Liver (tissue), 8 donors: ENCODE measurements at regions not wholly inside any gene's neighbourhood (a gene's known extent, or its start where the extent isn't known, plus 50 kb on each side); places are given as distances from the start of the nearest gene placed in this dataset.

Experiments
- DNase-seq: peaks from one replicate; pipeline ENCODE4 v3.0.0-alpha.2; 2017; ENCODE audit warnings: low spot score
- H3K27ac ChIP-seq, 2 donors: one replicate each; pipeline ENCODE4 v1.7.0; 2013; ENCODE audit warnings: inconsistent platforms in 2 of 2, low read length in 2 of 2, control low read depth in 1 of 2, low read depth in 1 of 2, mild to moderate bottlenecking in 1 of 2
- H3K27me3 ChIP-seq, 4 donors: one replicate each; pipeline versions ENCODE4 v1.6.1 to v1.7.0; 2013; ENCODE audit warnings: low read length in 3 of 4, inconsistent platforms in 1 of 4, mild to moderate bottlenecking in 1 of 4, moderate library complexity in 1 of 4; ENCODE audit not compliant: control insufficient read depth in 4 of 4, insufficient read depth in 4 of 4
- H3K36me3 ChIP-seq, 4 donors: one replicate each; pipeline versions ENCODE4 v1.6.1 to v1.7.0; 2013; ENCODE audit warnings: low read length in 3 of 4, mild to moderate bottlenecking in 3 of 4, low read depth in 1 of 4, moderate library complexity in 1 of 4; ENCODE audit not compliant: control insufficient read depth in 4 of 4, insufficient read depth in 3 of 4
- H3K4me1 ChIP-seq, 4 donors: one replicate each; pipeline versions ENCODE4 v1.6.1 to v1.7.0; 2013; ENCODE audit warnings: low read length in 3 of 4, mild to moderate bottlenecking in 3 of 4, moderate library complexity in 1 of 4; ENCODE audit not compliant: control insufficient read depth in 4 of 4, insufficient read depth in 4 of 4
- H3K4me3 ChIP-seq, 3 donors: one replicate each; pipeline versions ENCODE4 v1.6.1 to v1.7.0; 2013; ENCODE audit warnings: low read length in 3 of 3, control low read depth in 1 of 3, low read depth in 1 of 3, mild to moderate bottlenecking in 1 of 3
- H3K9ac ChIP-seq, 2 donors: one replicate each; pipeline ENCODE4 v1.7.0; 2013; ENCODE audit warnings: low read length in 2 of 2, mild to moderate bottlenecking in 2 of 2, moderate library complexity in 2 of 2, control low read depth in 1 of 2, low read depth in 1 of 2
- H3K9me3 ChIP-seq, 4 donors: one replicate each; pipeline versions ENCODE4 v1.6.1 to v1.7.0; 2013; ENCODE audit warnings: low read length in 3 of 4; ENCODE audit not compliant: control insufficient read depth in 4 of 4
- ATF3 ChIP-seq: IDR thresholded peaks from 2 replicates; pipeline ENCODE4 v1.6.1; 2016; ENCODE audit warnings: antibody characterized with exemption
- CTCF ChIP-seq: fragments of 150-350 bp; IDR thresholded peaks from 2 replicates; pipeline ENCODE4 v1.5.1; 2017; ENCODE audit warnings: improper control_type of control experiment, low read depth, low read length; ENCODE audit not compliant: missing input control
- EGR1 ChIP-seq, 2 donors: IDR thresholded peaks; 2 replicates each; pipeline ENCODE4 v1.6.1; 2016 to 2018; ENCODE audit warnings: antibody characterized with exemption in 2 of 2, low read depth in 2 of 2
- FOXA1 ChIP-seq: IDR thresholded peaks from 2 replicates; pipeline ENCODE4 v1.6.1; 2016; ENCODE audit warnings: antibody characterized with exemption
- FOXA2 ChIP-seq: IDR thresholded peaks from 2 replicates; pipeline ENCODE4 v1.6.1; 2016; ENCODE audit warnings: antibody characterized with exemption
- GABPA ChIP-seq, 2 donors: IDR thresholded peaks in 1 of 2; conservative IDR thresholded peaks in 1 of 2; 2 replicates each; pipeline ENCODE4 v1.6.1; 2016; ENCODE audit warnings: antibody characterized with exemption in 2 of 2, mild to moderate bottlenecking in 1 of 2, moderate library complexity in 1 of 2
- HNF4A ChIP-seq, 2 donors: conservative IDR thresholded peaks; 2 replicates each; pipeline ENCODE4 v1.6.1; 2016; ENCODE audit warnings: antibody characterized with exemption in 2 of 2, mild to moderate bottlenecking in 2 of 2
- HNF4G ChIP-seq: IDR thresholded peaks from 2 replicates; pipeline ENCODE4 v1.6.1; 2016; ENCODE audit warnings: antibody characterized with exemption
- JUND ChIP-seq, 2 donors: IDR thresholded peaks; 2 replicates each; pipeline ENCODE4 v1.6.1; 2016; ENCODE audit warnings: antibody characterized with exemption in 2 of 2
- MAX ChIP-seq: IDR thresholded peaks from 2 replicates; pipeline ENCODE4 v1.6.1; 2016; ENCODE audit warnings: antibody characterized with exemption
- NR2F2 ChIP-seq: IDR thresholded peaks from 2 replicates; pipeline ENCODE4 v1.6.1; 2016; ENCODE audit warnings: antibody characterized with exemption
- RAD21 ChIP-seq, 2 donors: IDR thresholded peaks; 2 replicates each; pipeline ENCODE4 v1.6.1; 2016; ENCODE audit warnings: antibody characterized with exemption in 2 of 2, mild to moderate bottlenecking in 2 of 2
- REST ChIP-seq: IDR thresholded peaks from 2 replicates; pipeline ENCODE4 v1.6.1; 2016; ENCODE audit warnings: antibody characterized with exemption, mild to moderate bottlenecking
- RXRA ChIP-seq, 2 donors: IDR thresholded peaks; 2 replicates each; pipeline ENCODE4 v1.6.1; 2017 to 2018; ENCODE audit warnings: antibody characterized with exemption in 2 of 2, mild to moderate bottlenecking in 1 of 2
- SP1 ChIP-seq: IDR thresholded peaks from 2 replicates; pipeline ENCODE4 v1.6.1; 2018; ENCODE audit warnings: antibody characterized with exemption, mild to moderate bottlenecking
- TAF1 ChIP-seq: conservative IDR thresholded peaks from 2 replicates; pipeline ENCODE4 v1.6.1; 2016; ENCODE audit warnings: antibody characterized with exemption, mild to moderate bottlenecking
- YY1 ChIP-seq: IDR thresholded peaks from 2 replicates; pipeline ENCODE4 v1.6.1; 2016; ENCODE audit warnings: antibody characterized with exemption, mild to moderate bottlenecking
- ZBTB33 ChIP-seq: IDR thresholded peaks from 2 replicates; pipeline ENCODE4 v1.6.1; 2016; ENCODE audit warnings: antibody characterized with exemption
- WGBS: extraction: QIAGEN DNeasy Blood & Tissue Kit; methylation state at CpG from one replicate; pipeline ENCODE4 v1.1.7; 2013; 5-methylcytosine and 5-hydroxymethylcytosine counted together
- donor health status: healthy.
- donor health status: healthy.
- donor health status: healthy.
- donor health status: healthy.
- donor health status: healthy.

GRCh38 chr15:81498294-81498693, 124.3 kb upstream of the TMC3 start:
- WGBS, result 95% methylated on average over 6 of the region's 6 CpGs
- TF ChIP-seq JUND (IDR thresholded peaks at IDR 0.05) (no peak), NR2F2 (no peak), ATF3 (no peak), SP1 (no peak), FOXA2 (no peak), TAF1 (no peak), MAX (no peak), RAD21 (IDR thresholded peaks at IDR 0.05) (no peak), ZBTB33 (no peak), YY1 (no peak)
- no peak overlapping the region for H3K27ac ChIP-seq
- no peaks in the 10 kb centered on the region for H3K36me3 ChIP-seq
- no peak overlapping the region for H3K4me3 ChIP-seq
- no peaks in the 10 kb centered on the region for H3K9me3 ChIP-seq
- no peak for DNase-seq
- no peak overlapping the region for H3K9ac ChIP-seq
- H3K27me3 ChIP-seq, result no peaks in the 10 kb centered on the region
- H3K4me1 ChIP-seq, result no peaks in the 10 kb centered on the region

- Histone ChIP-seq H3K4me1 (no peaks in the 10 kb centered on the region), H3K27me3 (no peaks in the 10 kb centered on the region), H3K27ac (no peak overlapping the region), H3K9me3 (no peaks in the 10 kb centered on the region), H3K36me3 (no peaks in the 10 kb centered on the region), H3K4me3 (no peak overlapping the region), H3K9ac (no peak overlapping the region)
- no peak for DNase-seq
- WGBS, result 90% methylated on average over 6 of the region's 6 CpGs
- TF ChIP-seq GABPA (IDR thresholded peaks at IDR 0.05 in 1 of 2, conservative IDR thresholded peaks at IDR 0.05 in 1 of 2) (no peak), JUND (IDR thresholded peaks at IDR 0.05) (no peak), EGR1 (IDR thresholded peaks at IDR 0.05; ENCODE audit: low read depth in 2 of 2) (no peak), HNF4G (no peak), ZBTB33 (no peak), CTCF (no peak), YY1 (no peak), HNF4A (conservative IDR thresholded peaks at IDR 0.05) (no peak), RAD21 (IDR thresholded peaks at IDR 0.05) (no peak), FOXA2 (no peak), MAX (no peak), ATF3 (no peak), TAF1 (no peak), FOXA1 (no peak), REST (no peak), RXRA (IDR thresholded peaks at IDR 0.05) (no peak), SP1 (no peak), NR2F2 (no peak)
These were observed 123.2 kb upstream of the TMC3 start for GRCh38 chr15:81497238-81497637.
